Breast epithelium (tissue), 3 donors: ENCODE measurements at regions not wholly inside any gene's neighbourhood (a gene's known extent, or its start where the extent isn't known, plus 50 kb on each side); places are given as distances from the start of the nearest gene placed in this dataset.

ENCODE experiments used
- POLR2AphosphoS5 ChIP-seq, 3 donors: sonication (generic); formaldehyde crosslinking; IDR thresholded peaks; one replicate each; pipeline ENCODE4 v1.6.1; 2017; ENCODE audit warnings: antibody characterized with exemption in 3 of 3
- TF ChIP-seq, protein P1 (sequence below), 3 donors: fragments of 450-650 bp; IDR thresholded peaks; one replicate each; pipeline ENCODE4 v1.5.1; 2016 to 2017; ENCODE audit warnings: antibody characterized with exemption in 3 of 3, mild to moderate bottlenecking in 3 of 3, moderate library complexity in 3 of 3

DNA sequence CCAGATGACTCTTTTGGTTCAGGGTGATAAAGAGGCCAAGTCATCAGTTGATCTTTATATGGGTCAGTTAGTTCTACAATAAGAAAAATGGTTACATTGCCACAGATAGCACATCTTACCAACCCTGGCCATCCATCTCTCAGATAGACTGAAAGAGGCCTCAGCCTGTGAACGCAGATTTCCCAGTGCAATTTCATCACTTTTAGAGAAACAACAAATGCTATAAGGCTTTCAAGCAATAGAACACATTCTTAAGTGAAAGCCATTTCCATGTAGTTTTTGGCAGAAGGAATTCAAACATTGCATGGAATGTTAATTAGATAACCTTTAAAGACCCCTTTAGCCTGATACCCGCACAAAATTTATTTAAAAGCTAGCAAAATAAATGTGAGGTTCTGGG is 200.6 kb upstream of the ZBTB20 start:
- TF ChIP-seq POLR2AphosphoS5 (IDR thresholded peaks at IDR 0.05): no peak
- TF ChIP-seq, protein P1, sequence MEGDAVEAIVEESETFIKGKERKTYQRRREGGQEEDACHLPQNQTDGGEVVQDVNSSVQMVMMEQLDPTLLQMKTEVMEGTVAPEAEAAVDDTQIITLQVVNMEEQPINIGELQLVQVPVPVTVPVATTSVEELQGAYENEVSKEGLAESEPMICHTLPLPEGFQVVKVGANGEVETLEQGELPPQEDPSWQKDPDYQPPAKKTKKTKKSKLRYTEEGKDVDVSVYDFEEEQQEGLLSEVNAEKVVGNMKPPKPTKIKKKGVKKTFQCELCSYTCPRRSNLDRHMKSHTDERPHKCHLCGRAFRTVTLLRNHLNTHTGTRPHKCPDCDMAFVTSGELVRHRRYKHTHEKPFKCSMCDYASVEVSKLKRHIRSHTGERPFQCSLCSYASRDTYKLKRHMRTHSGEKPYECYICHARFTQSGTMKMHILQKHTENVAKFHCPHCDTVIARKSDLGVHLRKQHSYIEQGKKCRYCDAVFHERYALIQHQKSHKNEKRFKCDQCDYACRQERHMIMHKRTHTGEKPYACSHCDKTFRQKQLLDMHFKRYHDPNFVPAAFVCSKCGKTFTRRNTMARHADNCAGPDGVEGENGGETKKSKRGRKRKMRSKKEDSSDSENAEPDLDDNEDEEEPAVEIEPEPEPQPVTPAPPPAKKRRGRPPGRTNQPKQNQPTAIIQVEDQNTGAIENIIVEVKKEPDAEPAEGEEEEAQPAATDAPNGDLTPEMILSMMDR (IDR thresholded peaks at IDR 0.05): no peak
